ENCODE measurements at regions not wholly inside any gene's neighbourhood (a gene's known extent, or its start where the extent isn't known, plus 50 kb on each side); places are given as distances from the start of the nearest gene placed in this dataset.

DNA sequence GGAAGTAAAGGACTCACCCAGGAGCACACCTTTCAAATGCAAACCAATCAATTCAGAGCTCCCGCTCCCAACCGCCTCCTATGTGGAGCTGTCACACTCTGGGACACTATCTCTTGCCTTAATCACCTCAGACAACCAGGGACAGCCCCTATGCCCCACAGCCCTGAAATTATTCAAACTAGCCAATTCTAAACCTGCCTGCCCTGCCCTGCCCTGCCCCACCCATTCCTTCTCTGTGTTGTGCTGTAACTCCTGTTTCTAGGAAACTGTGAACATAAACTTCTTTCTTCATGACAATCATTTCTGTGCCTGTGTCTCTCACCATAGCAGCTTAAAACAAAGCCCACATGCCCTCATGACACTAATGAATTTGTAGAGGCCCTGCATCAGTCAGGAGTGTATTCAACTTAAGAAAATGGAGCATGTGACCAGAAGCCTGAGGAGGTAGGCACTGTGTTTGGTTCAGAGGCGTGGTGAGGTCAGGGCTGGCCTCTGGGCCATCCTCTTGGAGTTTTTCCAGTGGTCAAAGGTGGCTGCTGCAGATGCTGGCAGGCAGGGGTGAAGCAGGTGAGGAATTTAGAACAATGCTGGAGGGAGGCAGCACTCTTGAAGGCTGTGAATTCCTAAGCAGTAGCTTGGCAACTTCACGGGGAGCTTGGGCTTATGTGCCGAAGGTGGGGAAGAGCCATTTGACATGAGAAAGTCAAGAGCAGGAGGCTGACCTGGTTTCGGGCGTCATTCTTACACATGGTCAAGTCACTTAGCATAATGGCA, 74.5 kb downstream of the RHOU start:
- H3K36me3 ChIP-seq, result no peaks in the 10 kb centered on the region
- WGBS, 2 donors, result 83 to 86% methylated on average over 7 of the region's 7 CpGs
- no peaks in the 10 kb centered on the region for H3K9me3 ChIP-seq
- H3K27me3 ChIP-seq, result no peaks in the 10 kb centered on the region
- peak overlapping the region; percentile 0 to 39 (median 8) for H3K27ac ChIP-seq
- peaks cover 6 to 13% (median 7%) of the 10 kb centered on the region in 4 donors for H3K4me1 ChIP-seq
- TF ChIP-seq, protein P1, sequence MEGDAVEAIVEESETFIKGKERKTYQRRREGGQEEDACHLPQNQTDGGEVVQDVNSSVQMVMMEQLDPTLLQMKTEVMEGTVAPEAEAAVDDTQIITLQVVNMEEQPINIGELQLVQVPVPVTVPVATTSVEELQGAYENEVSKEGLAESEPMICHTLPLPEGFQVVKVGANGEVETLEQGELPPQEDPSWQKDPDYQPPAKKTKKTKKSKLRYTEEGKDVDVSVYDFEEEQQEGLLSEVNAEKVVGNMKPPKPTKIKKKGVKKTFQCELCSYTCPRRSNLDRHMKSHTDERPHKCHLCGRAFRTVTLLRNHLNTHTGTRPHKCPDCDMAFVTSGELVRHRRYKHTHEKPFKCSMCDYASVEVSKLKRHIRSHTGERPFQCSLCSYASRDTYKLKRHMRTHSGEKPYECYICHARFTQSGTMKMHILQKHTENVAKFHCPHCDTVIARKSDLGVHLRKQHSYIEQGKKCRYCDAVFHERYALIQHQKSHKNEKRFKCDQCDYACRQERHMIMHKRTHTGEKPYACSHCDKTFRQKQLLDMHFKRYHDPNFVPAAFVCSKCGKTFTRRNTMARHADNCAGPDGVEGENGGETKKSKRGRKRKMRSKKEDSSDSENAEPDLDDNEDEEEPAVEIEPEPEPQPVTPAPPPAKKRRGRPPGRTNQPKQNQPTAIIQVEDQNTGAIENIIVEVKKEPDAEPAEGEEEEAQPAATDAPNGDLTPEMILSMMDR (IDR thresholded peaks at IDR 0.05), result no peak
- no peak for TF ChIP-seq POLR2AphosphoS5 (IDR thresholded peaks at IDR 0.05)
- no peak for TF ChIP-seq POLR2A (IDR thresholded peaks at IDR 0.05)
- TF ChIP-seq EP300 (IDR thresholded peaks at IDR 0.05), result no peak
- ATAC-seq (ENCODE audit: low FRiP score in 2 of 2) (peak; percentile 39 to 74), DNase-seq (no peak)
- H3K4me3 ChIP-seq, result no peak overlapping the region

DNA sequence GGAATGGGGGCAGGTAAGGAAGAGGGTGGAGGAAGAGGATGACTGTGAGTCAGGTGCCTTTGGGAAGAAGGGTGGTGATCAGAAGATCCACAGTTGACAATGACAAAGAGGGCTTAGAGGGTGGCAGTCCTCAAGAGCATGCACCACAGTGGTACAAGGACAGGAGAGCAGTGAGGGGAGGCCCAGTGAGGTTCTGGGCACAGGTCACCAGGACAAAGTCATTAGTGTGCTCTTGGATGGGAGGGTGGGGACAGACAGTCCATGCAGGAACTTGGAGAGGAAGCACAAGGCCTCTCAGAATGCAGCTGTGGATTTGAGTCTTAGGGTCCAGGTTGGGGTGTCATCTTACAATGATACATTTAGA, 75.1 kb downstream of the RHOU start:
- H3K36me3 ChIP-seq, result no peaks in the 10 kb centered on the region
- TF ChIP-seq EP300 (IDR thresholded peaks at IDR 0.05) (no peak), POLR2A (IDR thresholded peaks at IDR 0.05) (no peak), POLR2AphosphoS5 (IDR thresholded peaks at IDR 0.05) (no peak)
- TF ChIP-seq, protein P1 (IDR thresholded peaks at IDR 0.05), result no peak
- H3K4me1 ChIP-seq, result peaks cover 2 to 9% (median 7%) of the 10 kb centered on the region in 4 donors
- no peaks in the 10 kb centered on the region for H3K9me3 ChIP-seq
- H3K27ac ChIP-seq, result peak overlapping the region; percentile 2 to 39 (median 10)
- DNase-seq (no peak), ATAC-seq (ENCODE audit: low FRiP score in 2 of 2) (peak in 1 of 2 donors; percentile 46)
- H3K27me3 ChIP-seq, result no peaks in the 10 kb centered on the region
- H3K4me3 ChIP-seq, result no peak overlapping the region

DNA sequence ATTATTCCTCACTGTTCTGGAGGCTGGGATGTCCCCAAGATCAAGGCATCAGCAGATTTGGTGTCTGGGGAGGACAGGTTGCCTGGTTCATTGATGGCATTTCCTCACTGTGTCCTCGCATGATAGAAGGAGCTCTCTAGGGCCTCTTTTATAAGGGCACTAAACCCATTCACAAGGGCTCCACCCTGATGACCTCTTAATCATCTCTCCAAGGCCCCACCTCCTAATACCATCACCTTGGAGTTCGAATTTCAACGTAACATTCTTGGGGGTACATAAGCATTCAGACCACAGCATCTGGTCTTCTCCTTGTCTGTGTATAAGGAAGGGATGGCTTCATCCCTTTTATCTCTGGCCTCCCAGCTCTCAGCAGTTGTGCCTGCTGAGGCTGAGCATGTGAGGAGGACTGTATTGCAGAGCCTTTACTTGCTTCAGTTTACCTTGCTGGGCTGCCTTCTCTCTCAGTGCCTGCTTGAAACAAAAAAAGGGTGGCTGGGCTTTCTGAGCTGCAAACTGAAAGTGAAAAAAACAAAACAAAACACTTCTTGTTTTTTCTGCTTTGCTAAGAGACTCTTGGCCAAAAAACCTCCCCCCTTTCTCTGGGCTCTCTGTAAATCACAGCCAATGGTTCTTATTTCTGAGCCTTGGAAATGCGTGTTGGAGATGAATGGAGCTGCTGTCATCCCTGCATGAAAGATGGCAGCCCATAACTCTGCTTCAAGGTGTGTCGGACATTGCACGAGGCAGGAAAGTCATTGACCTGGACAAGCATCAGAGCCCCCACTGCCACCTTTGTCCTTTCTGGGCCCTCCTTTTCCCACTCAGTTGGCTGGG, 75.8 kb downstream of the RHOU start:
- no peaks in the 10 kb centered on the region for H3K36me3 ChIP-seq
- peak overlapping the region; percentile 2 to 24 (median 10) for H3K27ac ChIP-seq
- no peak for DNase-seq
- H3K4me1 ChIP-seq, result peaks cover 0 to 9% (median 7%) of the 10 kb centered on the region in 4 donors
- H3K4me3 ChIP-seq, result no peak overlapping the region
- 73% methylated on average over 6 of the region's 6 CpGs for WGBS, 2 donors
- H3K27me3 ChIP-seq, result no peaks in the 10 kb centered on the region
- H3K9me3 ChIP-seq, result no peaks in the 10 kb centered on the region
- TF ChIP-seq POLR2AphosphoS5 (IDR thresholded peaks at IDR 0.05) (no peak), POLR2A (IDR thresholded peaks at IDR 0.05) (no peak), EP300 (IDR thresholded peaks at IDR 0.05) (no peak)
- TF ChIP-seq, protein P1 (IDR thresholded peaks at IDR 0.05), result no peak
- no peak for ATAC-seq (ENCODE audit: low FRiP score in 2 of 2)

DNA sequence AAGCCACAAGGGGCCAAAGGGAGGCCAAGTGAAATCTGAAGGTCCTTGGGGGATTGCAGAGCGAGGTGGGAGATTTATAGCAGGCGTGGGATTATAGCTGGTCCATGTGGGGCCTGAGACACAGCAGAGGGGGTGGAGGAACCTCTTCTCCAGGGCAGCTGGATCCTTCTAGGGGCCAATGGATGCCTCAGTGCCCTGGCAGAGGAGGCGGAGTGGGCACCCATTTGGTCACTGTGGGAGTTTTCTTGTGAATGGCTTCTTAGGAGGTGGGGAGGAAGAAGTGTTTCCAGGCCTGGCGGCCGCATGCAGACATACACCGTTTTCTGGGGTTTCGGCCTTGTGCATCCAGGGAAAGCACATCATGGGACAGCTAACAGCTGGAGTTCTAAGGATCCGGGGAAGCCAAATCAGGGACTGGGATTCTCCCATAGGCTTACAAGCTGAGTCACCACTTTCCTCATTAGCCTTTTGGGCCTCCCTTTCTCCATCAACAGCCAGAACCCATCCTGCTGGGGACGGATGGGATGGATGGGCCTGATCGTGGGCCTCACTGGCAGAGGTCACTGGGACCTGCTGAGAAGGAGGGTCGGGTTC, 76.5 kb downstream of the RHOU start:
- Histone ChIP-seq H3K4me3 (no peak overlapping the region), H3K27ac (peak overlapping the region in 2 of 4 donors; percentile 2 to 24), H3K9me3 (no peaks in the 10 kb centered on the region), H3K4me1 (peaks cover 0 to 9% (median 7%) of the 10 kb centered on the region in 4 donors), H3K36me3 (no peaks in the 10 kb centered on the region), H3K27me3 (no peaks in the 10 kb centered on the region)
- ATAC-seq (ENCODE audit: low FRiP score in 2 of 2), result no peak
- WGBS, 2 donors, result 97 to 99% methylated on average over 6 to 11 of the region's 11 CpGs
- TF ChIP-seq, protein P1 (IDR thresholded peaks at IDR 0.05), result no peak
- no peak for TF ChIP-seq POLR2A (IDR thresholded peaks at IDR 0.05)
- DNase-seq, result no peak

All from upper lobe of left lung (tissue), 6 donors.